ENCODE measurements at regions not wholly inside any gene's neighbourhood (a gene's known extent, or its start where the extent isn't known, plus 50 kb on each side); places are given as distances from the start of the nearest gene placed in this dataset.

DNA sequence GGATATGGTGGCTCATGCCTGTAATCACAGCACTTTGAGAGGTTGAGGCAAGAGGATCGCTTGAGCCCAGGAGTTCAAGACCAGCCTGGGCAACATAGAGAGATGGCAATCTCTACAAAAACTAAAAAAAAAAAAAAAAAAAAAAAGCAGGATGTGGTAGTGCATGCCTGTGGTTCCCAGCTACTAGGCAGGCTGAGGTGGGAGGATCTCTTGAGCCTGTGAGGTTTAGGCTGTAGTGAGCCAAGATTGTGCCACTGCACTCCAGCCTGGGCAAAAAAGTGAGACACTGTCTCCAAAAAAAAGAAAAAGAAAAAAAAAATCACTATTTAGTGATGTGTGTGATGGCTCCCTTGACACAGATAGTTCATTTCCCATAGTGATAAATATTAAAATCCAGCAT lies 365.0 kb upstream of the NBEA start:
- DNase-seq = peak; percentile 56

DNA sequence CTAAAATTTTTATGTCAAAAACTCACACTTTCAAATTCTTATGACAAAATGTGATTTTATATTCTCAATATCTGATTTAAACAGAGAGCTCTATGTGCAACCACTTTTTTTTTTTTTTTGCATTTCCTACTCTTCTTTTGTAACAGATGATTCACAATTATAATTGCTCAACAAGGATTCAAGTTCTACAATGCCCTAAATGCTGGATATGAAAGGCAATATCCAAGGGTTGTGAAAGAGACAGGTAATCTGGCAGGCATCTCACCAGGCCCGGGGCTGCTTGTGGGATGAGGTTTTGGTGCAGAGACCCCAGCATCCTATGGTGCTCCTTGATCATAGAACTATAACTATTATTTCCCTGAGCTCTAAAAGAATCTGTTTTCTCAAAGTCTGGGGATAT lies 363.6 kb upstream of the NBEA start:
- DNase-seq = peak; percentile 19

DNA sequence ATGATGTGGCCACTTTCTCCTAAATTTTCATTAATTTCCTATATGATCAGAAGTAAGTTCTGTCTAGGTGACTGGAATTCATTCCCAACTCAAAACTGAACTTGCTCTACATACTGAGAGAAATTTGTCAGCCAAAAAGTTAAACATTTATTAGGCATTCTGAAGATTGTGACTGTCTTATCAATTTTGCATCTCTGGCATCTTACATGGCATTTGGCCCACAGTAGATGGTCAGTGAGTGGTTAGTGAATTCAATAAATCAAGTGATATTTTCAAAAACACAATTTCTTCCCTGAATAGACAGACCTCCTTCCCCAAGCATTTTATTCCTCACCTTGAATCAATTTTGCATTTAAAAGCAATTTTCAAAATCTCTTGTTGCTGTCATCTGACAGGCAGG lies 363.2 kb upstream of the NBEA start:
- DNase-seq = no peak

DNA sequence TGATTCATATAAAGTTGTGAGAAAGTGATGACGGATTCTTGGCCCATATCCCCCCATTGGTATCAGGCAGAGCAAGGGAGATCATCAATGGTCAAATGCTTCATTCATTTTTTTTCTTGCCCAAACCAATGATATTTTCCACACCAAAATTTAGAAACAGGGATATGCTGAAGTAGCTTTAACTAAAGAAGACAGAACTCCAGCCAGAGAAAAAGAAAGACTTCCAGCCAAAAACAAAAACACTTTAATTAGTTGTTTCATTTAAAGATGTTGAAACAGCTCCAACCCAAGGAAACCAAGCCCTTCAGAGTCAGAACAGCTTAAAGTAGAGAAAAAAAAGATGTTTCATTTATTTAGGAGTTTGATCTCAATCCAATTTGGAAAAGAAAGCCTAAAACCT lies 358.9 kb upstream of the NBEA start:
- DNase-seq = no peak

DNA sequence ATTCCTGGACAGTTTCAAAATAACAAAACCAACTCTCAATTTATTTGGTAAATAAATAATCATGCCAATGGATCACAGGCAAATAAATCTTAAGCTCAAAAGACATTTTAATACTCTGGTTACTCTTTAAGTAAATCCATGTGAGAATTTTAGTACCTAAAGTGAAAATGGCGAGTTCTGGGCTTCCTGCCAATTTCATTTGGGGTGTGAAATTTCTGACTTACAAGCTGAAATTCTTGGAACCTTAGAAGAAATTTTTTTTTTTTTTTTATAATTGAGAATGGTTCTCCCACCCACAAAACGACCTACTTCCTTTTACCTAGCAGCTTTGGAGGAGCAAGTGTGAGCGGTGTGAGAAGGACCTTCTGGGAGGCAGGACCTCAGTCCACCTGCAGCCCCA lies 354.5 kb upstream of the NBEA start:
- DNase-seq = peak; percentile 46

DNA sequence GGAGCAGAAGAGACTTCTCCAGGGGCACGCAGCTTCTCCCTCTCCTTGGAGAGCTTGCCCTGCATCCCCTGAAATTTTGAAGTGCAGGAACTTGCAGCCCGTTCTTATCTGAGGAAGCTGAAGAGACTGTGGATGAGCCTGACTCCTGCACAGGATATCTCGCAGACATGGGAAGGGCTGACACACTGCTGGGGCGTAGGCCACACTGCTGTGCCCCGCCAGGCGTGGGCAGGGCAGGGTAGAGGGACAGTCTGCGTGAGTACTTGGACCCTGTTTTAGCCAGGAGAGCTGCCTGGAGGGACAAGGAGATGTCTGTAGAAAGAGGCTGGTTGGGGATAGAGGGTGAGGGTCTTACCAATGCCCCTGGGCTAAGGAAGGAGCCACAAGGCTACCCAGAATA lies 353.7 kb upstream of the NBEA start:
- no peak for DNase-seq

DNA sequence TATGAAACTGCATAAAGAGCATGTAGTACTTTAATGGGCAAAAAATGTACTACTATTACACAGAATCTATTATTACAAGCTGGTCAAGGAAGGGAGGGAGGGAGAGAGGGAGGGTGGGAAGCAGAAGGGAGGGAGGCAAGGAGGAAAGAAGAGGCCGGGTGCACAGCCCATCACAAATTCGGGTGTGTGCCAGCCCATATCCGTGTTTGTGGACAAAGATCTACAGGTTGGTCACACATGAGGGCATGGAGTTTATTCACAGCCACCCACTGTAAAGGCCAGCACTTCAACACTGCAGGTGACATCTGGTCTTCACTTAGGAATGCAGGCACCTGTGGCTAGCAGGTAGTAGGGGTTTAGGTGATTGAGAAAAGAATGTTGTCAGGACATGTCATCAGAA lies 352.5 kb upstream of the NBEA start:
- no peak for DNase-seq

DNA sequence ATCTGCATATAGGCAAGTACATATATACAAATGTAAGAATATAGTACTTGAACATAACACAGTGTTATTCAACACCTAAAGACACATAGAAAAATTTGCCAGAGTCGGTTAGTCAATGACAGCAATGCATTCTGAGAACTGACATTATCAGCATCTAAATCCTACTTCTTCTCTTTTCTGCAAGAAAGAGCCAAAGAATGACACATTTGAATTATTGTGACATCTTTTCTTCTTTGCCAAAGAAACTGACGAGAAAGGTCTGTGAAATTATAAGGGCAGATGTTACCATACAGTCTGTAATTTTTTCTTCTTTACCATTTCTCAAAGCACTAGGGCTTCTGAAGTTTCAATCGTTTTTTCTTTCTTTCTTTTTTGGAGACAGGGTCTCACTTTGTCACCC lies 350.9 kb upstream of the NBEA start:
- DNase-seq = no peak

DNA sequence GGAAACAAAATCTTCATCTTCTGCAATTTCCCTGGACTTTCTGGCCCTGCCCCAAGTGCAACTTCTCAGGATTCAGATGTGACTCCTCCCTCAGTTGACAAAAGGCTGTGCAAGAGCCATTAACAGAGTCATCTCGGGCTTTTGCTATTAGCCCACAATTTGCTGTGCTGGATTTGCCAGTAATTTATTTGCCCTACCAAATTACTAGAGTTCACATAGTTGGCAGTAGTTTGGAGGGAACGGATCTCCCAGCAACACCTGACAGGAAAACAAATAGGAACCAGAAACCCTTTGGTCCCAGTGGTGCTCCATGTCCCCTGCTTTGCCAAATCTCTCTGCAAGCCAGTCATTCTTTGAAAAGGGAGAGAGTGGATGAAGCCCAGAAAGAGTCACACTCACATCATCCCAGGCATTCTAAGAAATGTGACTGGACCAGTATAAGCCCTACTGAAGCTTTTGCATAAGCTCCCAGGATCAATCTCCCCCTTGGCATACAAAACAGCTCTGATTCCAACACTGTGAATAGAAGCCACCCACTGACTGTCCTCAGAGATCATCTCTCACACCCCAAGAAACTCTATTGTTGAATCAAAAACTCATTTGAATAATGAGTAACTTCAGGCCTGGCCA lies 350.1 kb upstream of the NBEA start:
- no peak for DNase-seq

DNA sequence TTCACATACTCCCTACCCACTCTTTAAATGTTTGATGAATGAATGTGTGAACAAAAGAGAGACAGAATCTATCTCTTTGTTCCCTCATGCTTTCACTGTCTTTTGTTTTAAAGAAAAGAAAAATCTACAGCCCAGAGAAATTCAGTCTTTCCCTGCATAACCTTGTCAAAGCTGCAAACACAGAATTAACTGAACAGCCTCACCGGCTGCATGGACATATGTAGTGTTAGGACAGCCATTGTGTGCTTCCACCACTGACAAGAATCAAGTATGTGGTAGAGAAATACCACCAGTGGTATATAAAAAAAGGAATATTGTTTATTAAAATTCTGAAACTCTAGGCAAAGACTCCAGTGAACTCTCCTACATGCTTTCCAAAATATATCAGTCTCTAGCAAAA lies 348.4 kb upstream of the NBEA start:
- no peak for DNase-seq

DNA sequence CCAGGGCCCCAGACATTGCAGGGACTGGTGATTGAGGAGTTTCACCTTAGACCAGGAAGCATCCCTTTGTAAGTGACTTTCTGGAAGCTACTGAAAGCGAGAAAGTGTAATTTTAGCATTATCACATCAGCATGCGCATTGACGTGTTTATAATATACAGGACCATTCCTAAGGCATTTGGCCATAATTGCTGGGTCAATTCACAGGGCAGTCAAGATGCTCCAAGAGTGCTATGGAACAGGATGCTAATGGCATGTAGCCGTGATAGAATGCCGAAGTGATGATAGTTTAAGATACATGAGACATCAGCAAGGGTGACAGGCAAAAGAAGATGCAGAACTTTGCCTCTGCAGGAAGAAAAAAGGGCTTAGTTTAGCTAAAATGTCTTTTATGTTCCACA lies 347.6 kb upstream of the NBEA start:
- DNase-seq = no peak

DNA sequence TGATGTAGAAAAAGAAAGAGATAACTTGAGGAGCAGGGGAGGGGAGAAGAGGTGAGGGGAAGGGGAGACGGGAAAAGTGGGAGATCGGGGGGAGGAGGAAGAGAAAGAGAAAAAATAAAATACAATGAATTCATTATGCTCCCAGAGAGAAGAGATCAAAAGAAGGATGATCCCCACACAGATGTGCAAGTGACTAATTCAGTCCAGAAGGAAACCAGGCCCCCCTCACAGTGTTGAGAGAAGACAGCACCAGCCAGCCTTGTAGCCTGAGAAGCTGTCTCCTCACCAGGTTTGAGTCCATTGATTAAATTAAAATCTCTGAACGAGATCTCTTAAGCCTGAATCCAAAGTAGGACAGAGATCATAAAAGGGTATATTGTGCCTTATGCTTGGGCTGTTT lies 333.7 kb upstream of the NBEA start:
- DNase-seq = no peak

DNA sequence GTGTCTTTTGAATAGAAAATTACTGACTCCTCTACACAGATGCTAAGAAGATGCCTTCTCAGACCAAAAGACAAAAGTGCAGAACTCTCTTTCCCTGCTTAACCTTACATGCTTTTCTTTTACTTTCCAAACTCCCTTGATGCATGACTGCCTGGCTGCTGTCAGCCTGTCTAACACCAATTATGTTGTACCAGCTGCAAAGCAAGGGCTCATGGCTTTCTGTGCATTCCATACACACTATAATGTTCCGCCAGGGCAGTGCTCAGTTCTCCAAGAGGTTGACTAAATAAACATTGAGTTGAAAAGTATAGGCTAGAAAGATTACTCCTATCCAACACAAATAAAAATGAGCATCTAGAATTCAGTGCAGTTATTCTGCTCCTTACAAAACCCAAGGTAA lies 330.4 kb upstream of the NBEA start:
- peak; percentile 2 for DNase-seq

DNA sequence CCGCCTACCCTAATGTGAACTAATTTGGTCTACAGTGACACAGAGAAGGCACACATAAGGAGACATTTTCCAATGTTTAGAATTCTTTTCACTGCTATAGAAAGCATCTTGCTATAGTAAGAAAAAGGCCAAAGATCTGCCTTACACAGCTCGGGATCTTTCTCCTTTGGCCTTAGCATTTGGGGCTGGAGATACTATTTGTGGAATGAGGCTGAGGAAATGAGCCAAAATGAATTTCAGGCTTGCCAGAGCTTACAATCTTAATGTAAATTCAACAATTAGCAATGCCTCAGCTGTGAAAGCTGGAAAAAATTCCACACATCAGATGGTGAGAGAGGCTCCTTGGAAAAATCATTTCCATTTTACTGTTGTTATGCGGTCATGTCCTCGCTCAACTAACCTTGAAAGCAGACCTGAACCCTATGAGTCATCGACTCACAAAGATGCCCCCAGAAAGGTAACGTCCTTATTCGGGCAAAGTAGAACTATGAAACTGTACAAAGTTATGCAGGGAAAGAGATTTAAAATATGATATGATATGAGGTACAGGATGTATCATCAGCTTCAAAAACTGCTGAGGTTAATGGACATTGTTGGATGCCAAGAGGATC lies 324.5 kb upstream of the NBEA start:
- DNase-seq = peak; percentile 58

DNA sequence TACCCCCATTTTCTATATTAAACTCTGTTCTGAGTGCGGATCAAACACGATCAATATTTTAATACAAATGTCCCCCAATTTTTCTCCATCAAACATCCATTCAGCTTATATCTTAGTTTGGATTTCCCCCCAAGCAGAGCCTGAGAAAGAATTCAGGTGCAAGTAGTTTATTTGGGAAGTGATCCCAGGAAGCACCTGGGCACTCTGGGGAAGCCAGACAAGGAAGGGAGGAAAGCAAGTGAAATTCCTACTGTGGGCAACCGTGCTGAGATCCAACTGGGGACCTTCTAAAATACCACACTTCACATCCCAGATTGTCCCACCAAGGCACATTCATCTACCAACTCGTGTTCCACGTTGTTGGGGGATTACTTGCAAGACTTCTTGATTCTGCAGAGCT lies 323.4 kb upstream of the NBEA start:
- DNase-seq = no peak

DNA sequence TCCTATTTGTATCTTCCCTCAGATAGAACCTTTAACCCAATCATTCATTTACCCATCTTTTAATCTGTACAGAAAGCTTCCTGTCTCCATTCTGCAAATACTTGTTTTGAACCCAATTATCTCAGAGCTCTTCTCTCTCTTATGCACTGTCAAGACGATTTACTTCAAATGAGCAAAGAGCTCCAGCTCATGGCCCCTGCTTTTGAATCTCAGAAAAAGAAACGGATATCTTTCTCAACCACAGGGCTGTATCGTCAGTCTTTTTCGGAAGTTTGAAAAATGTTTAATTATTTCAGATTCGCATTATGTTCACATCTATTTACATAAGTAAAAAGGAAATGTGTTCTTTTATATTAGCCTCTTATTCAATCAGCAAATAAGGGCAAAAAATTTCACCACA lies 322.7 kb upstream of the NBEA start:
- no peak for DNase-seq

DNA sequence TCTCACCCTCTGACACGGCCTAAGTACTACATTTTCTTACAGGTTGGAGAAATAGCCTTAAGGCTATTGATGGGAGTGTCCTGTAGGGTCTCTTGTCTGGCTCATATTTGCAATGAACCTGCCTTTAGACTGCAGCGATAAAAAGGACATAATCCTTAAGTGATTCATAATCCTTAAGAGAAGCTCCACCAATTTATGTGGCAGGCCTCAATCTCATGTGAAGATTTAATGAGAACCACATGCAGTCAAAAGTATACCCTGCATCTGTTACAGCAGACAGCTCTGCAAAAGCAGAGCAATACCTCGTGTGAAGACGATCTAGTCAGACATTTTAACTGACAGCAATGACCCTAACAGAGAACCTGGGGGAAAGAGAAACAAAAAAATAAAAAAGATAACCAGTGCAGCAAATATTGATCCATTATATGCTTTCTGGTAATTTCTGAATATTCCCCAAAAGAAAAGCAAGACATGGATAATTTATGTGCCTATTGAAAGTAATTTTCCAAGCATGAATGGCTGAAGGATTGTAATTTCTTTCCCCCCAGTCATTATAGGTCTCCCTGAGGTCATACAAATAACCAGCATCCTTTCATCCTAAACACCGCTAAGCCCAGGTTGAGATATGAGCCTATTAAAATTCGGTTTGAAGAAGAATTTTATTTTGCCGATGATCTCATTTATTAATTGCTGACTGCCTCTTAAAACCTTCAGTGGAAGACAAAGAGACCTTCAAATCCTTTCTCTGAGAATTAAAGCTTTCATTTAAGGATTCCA lies 321.8 kb upstream of the NBEA start:
- peak; percentile 75 for DNase-seq

DNA sequence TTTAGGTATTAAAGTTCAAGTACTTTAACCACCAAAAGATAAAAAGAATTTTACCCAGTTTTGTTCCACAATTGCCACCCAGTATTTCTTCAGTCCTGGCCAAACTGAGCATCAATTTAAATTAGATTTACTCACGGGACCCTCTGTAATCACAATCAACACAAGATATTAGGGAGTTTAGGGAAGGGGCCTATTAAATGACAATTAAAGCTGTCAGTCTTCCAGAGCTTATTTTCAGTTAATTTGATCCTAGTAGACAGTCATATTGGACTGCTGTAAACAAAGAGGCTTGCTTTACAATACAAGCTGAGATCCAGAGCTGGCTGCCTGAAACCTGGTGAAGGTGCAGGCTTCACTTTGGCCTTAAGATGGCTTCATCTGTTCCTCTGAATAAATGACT lies 321.2 kb upstream of the NBEA start:
- DNase-seq = no peak

DNA sequence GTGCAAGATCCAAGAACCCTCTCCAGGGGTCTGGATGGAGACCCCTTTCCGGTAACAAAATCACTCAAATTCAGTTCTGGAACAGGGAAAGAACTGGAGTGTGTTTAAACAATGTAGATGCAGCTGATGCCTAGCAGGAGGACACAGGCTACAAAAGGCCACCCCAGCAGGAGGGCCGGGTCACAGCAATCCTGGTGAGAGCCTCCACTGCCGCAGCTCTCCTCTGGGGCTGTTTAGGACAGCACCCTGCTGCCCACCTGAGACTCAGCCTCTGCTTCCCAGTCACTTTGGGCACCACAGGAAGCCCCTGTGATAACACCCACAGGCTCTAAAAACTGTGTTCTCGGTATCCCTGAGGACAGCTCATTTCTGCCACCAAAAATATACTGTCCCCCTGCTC lies 318.7 kb upstream of the NBEA start:
- no peak for DNase-seq

DNA sequence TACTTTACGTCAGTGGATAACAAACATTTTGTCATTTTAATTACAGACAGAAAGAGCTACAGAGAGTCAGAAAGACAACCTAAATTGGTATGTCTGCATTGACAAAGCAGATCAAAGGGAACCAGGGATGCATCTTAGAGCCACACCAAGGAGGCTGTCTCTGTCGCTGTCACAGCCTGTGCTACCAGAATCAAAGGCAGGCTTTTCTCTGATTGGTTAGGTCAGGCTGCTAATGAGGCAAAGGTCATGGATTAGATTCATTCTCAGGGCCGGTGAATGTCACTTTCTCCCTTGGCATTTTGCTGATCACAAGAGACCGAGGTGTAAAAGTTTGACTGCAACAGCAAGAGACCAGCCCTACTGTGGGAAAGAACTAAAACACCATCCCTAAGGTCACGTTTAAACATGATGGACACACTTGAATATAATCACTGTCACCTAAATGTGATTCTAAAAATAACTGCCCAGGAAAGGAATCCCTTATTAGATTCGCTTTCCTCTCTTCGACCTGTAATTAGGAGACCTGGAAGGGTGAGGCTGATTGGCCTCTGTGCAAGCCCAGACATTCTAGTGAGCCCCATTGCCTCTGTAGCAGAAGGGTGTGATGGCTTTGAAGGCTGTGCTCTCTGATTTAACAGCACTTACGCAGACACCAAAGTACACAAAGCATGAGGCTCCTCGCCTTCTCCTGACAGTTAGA lies 314.4 kb upstream of the NBEA start:
- no peak for DNase-seq

DNA sequence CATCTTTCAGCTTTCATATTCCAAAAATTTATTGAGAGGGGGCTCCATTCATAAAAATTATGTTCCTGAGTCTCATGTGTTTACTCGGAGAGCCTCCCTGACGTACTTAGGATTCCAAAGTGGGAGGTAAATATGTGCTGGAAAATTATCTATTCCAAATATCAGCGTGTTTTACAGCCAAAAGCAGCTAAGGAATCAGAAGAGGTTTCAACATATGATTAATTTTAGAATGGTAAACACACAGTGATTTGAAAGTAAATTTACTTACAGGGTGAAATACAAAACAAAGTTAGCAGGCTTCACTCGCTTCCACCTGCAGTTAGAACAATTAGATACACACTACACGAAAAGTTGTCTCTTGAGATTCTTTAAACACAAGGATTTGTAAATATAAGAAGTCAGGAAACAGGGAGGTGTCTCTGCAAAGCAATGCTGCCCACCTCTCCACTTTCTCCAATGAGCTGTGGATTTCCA lies 313.8 kb upstream of the NBEA start:
- DNase-seq = no peak

DNA sequence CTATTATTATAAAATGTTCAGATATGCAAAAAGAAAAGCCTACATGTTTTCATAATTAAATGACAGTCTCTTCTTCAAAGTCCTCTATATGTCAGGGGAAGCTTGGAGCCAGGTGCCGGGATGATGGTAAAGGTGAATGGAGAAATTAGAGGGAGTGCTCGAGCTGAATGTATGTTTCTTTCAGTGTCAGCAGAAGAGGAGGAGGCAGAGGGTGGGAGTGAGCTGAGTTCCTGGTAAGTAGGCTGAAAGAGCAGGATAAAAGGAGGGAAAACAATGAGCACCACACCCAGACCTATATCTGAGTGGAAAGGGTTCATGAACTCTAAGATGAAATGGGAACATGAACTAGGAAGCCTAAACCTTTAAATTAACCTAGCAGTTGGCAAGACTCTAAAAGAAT lies 307.6 kb upstream of the NBEA start:
- no peak for DNase-seq

DNA sequence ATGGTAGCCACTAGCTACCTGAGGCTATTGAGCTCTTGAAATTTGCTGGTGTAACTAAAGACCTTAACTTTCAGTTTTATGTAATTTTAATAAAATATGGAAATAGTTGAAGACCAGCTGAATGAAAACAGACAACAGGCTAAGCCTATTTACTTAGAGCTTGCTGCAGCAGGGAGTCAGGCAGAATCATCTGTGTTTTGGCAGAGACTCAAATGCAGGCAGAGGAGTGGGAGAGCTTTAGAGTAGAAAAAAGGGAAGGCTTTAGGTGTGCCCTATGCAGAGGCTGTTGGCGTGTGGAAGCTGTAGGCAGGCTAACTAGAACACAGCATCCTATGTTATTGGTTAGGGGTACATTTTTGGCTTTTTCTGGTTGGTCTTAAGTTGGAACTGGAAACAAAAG lies 304.9 kb upstream of the NBEA start:
- DNase-seq = no peak

DNA sequence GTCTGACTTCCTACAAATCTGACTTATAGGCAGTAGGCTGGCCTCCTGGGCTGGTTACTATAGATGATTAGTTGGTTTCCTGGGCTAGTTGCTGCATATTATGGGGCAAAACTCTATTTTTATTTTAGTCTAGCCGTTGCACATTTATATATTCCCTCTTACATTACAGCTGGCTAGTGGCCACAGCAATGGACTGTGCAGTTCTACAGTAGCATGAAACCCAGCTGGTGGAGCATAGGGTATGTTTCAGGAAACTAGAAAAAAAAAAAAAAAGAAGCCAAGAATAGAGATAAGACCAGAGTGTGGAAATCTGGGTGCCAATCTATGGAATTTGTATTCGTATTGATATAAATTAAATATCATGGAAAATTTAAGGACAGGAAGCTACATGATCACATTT lies 304.4 kb upstream of the NBEA start:
- DNase-seq = no peak
